ENCODE measurements at regions not wholly inside any gene's neighbourhood (a gene's known extent, or its start where the extent isn't known, plus 50 kb on each side); places are given as distances from the start of the nearest gene placed in this dataset.

GRCh38 chr12:5222729-5223128, 179.1 kb downstream of the KCNA5 start:
- 97% methylated on average over 5 of the region's 5 CpGs for WGBS
- Histone ChIP-seq H3K9me3 (ENCODE audit: control insufficient read depth in 2 of 2, insufficient read depth in 1 of 2, low read length in 1 of 2) (peaks cover 0 to under 1% of the 10 kb centered on the region in 2 donors), H3K27ac (ENCODE audit: low read depth in 1 of 2, low read length in 1 of 2) (no peak overlapping the region), H3K4me3 (ENCODE audit: low read length in 2 of 2) (no peak overlapping the region), H3K27me3 (ENCODE audit: control insufficient read depth in 2 of 2, insufficient read depth in 1 of 2, low read length in 1 of 2) (no peaks in the 10 kb centered on the region), H3K4me1 (ENCODE audit: control insufficient read depth in 2 of 2, insufficient read depth in 2 of 2, low read length in 2 of 2) (peaks cover 0 to 15% of the 10 kb centered on the region in 2 donors), H3K36me3 (ENCODE audit: control insufficient read depth in 2 of 2, insufficient read depth in 2 of 2, low read length in 1 of 2) (no peaks in the 10 kb centered on the region)
- no peak for DNase-seq (ENCODE audit: low read depth in 6 of 9, low spot score in 9 of 9)

GRCh38 chr12:5223881-5224280, 180.2 kb downstream of the KCNA5 start:
- Histone ChIP-seq H3K27ac (ENCODE audit: low read depth in 1 of 2, low read length in 1 of 2) (no peak overlapping the region), H3K9me3 (ENCODE audit: control insufficient read depth in 2 of 2, insufficient read depth in 1 of 2, low read length in 1 of 2) (peaks cover 0 to 4% of the 10 kb centered on the region in 2 donors), H3K4me1 (ENCODE audit: control insufficient read depth in 2 of 2, insufficient read depth in 2 of 2, low read length in 2 of 2) (peaks cover 0 to 15% of the 10 kb centered on the region in 2 donors), H3K36me3 (ENCODE audit: control insufficient read depth in 2 of 2, insufficient read depth in 2 of 2, low read length in 1 of 2) (no peaks in the 10 kb centered on the region), H3K27me3 (ENCODE audit: control insufficient read depth in 2 of 2, insufficient read depth in 1 of 2, low read length in 1 of 2) (no peaks in the 10 kb centered on the region), H3K4me3 (ENCODE audit: low read length in 2 of 2) (no peak overlapping the region)
- 88% methylated on average over 3 of the region's 3 CpGs for WGBS
- DNase-seq (ENCODE audit: low read depth in 6 of 9, low spot score in 9 of 9) = no peak

GRCh38 chr12:5226581-5226980, 182.9 kb downstream of the KCNA5 start:
- Histone ChIP-seq H3K4me3 (ENCODE audit: low read length in 2 of 2) (no peak overlapping the region), H3K9me3 (ENCODE audit: control insufficient read depth in 2 of 2, insufficient read depth in 1 of 2, low read length in 1 of 2) (peaks cover 0 to 4% of the 10 kb centered on the region in 2 donors), H3K27ac (ENCODE audit: low read depth in 1 of 2, low read length in 1 of 2) (no peak overlapping the region), H3K4me1 (ENCODE audit: control insufficient read depth in 2 of 2, insufficient read depth in 2 of 2, low read length in 2 of 2) (peaks cover 0 to 3% of the 10 kb centered on the region in 2 donors), H3K36me3 (ENCODE audit: control insufficient read depth in 2 of 2, insufficient read depth in 2 of 2, low read length in 1 of 2) (no peaks in the 10 kb centered on the region), H3K27me3 (ENCODE audit: control insufficient read depth in 2 of 2, insufficient read depth in 1 of 2, low read length in 1 of 2) (no peaks in the 10 kb centered on the region)
- no peak for DNase-seq (ENCODE audit: low read depth in 6 of 9, low spot score in 9 of 9)
- 95% methylated on average over 7 of the region's 7 CpGs for WGBS

GRCh38 chr12:5227708-5228373, 184.2 kb downstream of the KCNA5 start:
- Histone ChIP-seq H3K27ac (ENCODE audit: low read depth in 1 of 2, low read length in 1 of 2) (no peak overlapping the region), H3K36me3 (ENCODE audit: control insufficient read depth in 2 of 2, insufficient read depth in 2 of 2, low read length in 1 of 2) (no peaks in the 10 kb centered on the region), H3K27me3 (ENCODE audit: control insufficient read depth in 2 of 2, insufficient read depth in 1 of 2, low read length in 1 of 2) (no peaks in the 10 kb centered on the region), H3K9me3 (ENCODE audit: control insufficient read depth in 2 of 2, insufficient read depth in 1 of 2, low read length in 1 of 2) (peaks cover 0 to 4% of the 10 kb centered on the region in 2 donors), H3K4me1 (ENCODE audit: control insufficient read depth in 2 of 2, insufficient read depth in 2 of 2, low read length in 2 of 2) (no peaks in the 10 kb centered on the region), H3K4me3 (ENCODE audit: low read length in 2 of 2) (no peak overlapping the region)
- DNase-seq (ENCODE audit: low read depth in 6 of 9, low spot score in 9 of 9) = no peak
- WGBS = 86% methylated on average over 7 of the region's 7 CpGs

GRCh38 chr12:5230156-5230555, 186.5 kb downstream of the KCNA5 start:
- Histone ChIP-seq H3K27ac (ENCODE audit: low read depth in 1 of 2, low read length in 1 of 2) (no peak overlapping the region), H3K36me3 (ENCODE audit: control insufficient read depth in 2 of 2, insufficient read depth in 2 of 2, low read length in 1 of 2) (no peaks in the 10 kb centered on the region), H3K9me3 (ENCODE audit: control insufficient read depth in 2 of 2, insufficient read depth in 1 of 2, low read length in 1 of 2) (peaks cover 0 to 4% of the 10 kb centered on the region in 2 donors), H3K4me3 (ENCODE audit: low read length in 2 of 2) (no peak overlapping the region), H3K27me3 (ENCODE audit: control insufficient read depth in 2 of 2, insufficient read depth in 1 of 2, low read length in 1 of 2) (no peaks in the 10 kb centered on the region), H3K4me1 (ENCODE audit: control insufficient read depth in 2 of 2, insufficient read depth in 2 of 2, low read length in 2 of 2) (no peaks in the 10 kb centered on the region)
- no peak for DNase-seq (ENCODE audit: low read depth in 6 of 9, low spot score in 9 of 9)
- WGBS = 94% methylated on average over 2 of the region's 2 CpGs

GRCh38 chr12:5230861-5231260, 187.2 kb downstream of the KCNA5 start:
- 92% methylated on average over 3 of the region's 3 CpGs for WGBS
- H3K4me3 ChIP-seq (ENCODE audit: low read length in 2 of 2) = no peak overlapping the region
- H3K9me3 ChIP-seq (ENCODE audit: control insufficient read depth in 2 of 2, insufficient read depth in 1 of 2, low read length in 1 of 2) = peaks cover 0 to 4% of the 10 kb centered on the region in 2 donors
- no peak for DNase-seq (ENCODE audit: low read depth in 6 of 9, low spot score in 9 of 9)
- H3K27me3 ChIP-seq (ENCODE audit: control insufficient read depth in 2 of 2, insufficient read depth in 1 of 2, low read length in 1 of 2) = no peaks in the 10 kb centered on the region
- no peaks in the 10 kb centered on the region for H3K36me3 ChIP-seq (ENCODE audit: control insufficient read depth in 2 of 2, insufficient read depth in 2 of 2, low read length in 1 of 2)
- H3K27ac ChIP-seq (ENCODE audit: low read depth in 1 of 2, low read length in 1 of 2) = no peak overlapping the region
- H3K4me1 ChIP-seq (ENCODE audit: control insufficient read depth in 2 of 2, insufficient read depth in 2 of 2, low read length in 2 of 2) = no peaks in the 10 kb centered on the region

- DNase-seq (ENCODE audit: low read depth in 6 of 9, low spot score in 9 of 9) = no peak
- WGBS = 92% methylated on average over 3 of the region's 3 CpGs
- Histone ChIP-seq H3K36me3 (ENCODE audit: control insufficient read depth in 2 of 2, insufficient read depth in 2 of 2, low read length in 1 of 2) (no peaks in the 10 kb centered on the region), H3K4me1 (ENCODE audit: control insufficient read depth in 2 of 2, insufficient read depth in 2 of 2, low read length in 2 of 2) (no peaks in the 10 kb centered on the region), H3K4me3 (ENCODE audit: low read length in 2 of 2) (no peak overlapping the region), H3K27ac (ENCODE audit: low read depth in 1 of 2, low read length in 1 of 2) (no peak overlapping the region), H3K9me3 (ENCODE audit: control insufficient read depth in 2 of 2, insufficient read depth in 1 of 2, low read length in 1 of 2) (peaks cover 0 to 4% of the 10 kb centered on the region in 2 donors), H3K27me3 (ENCODE audit: control insufficient read depth in 2 of 2, insufficient read depth in 1 of 2, low read length in 1 of 2) (no peaks in the 10 kb centered on the region)
These were observed 188.6 kb downstream of the KCNA5 start for GRCh38 chr12:5232291-5232690.

- Histone ChIP-seq H3K27me3 (ENCODE audit: control insufficient read depth in 2 of 2, insufficient read depth in 1 of 2, low read length in 1 of 2) (no peaks in the 10 kb centered on the region), H3K4me1 (ENCODE audit: control insufficient read depth in 2 of 2, insufficient read depth in 2 of 2, low read length in 2 of 2) (no peaks in the 10 kb centered on the region), H3K4me3 (ENCODE audit: low read length in 2 of 2) (no peak overlapping the region), H3K9me3 (ENCODE audit: control insufficient read depth in 2 of 2, insufficient read depth in 1 of 2, low read length in 1 of 2) (peaks cover 0 to 1% of the 10 kb centered on the region in 2 donors), H3K36me3 (ENCODE audit: control insufficient read depth in 2 of 2, insufficient read depth in 2 of 2, low read length in 1 of 2) (no peaks in the 10 kb centered on the region), H3K27ac (ENCODE audit: low read depth in 1 of 2, low read length in 1 of 2) (no peak overlapping the region)
- DNase-seq (ENCODE audit: low read depth in 6 of 9, low spot score in 9 of 9) = no peak
- 86% methylated on average over 14 of the region's 14 CpGs for WGBS
These were observed 189.3 kb downstream of the KCNA5 start for GRCh38 chr12:5232826-5233500.

GRCh38 chr12:5236022-5236640, 192.5 kb downstream of the KCNA5 start:
- Histone ChIP-seq H3K27me3 (ENCODE audit: control insufficient read depth in 2 of 2, insufficient read depth in 1 of 2, low read length in 1 of 2) (no peaks in the 10 kb centered on the region), H3K9me3 (ENCODE audit: control insufficient read depth in 2 of 2, insufficient read depth in 1 of 2, low read length in 1 of 2) (no peaks in the 10 kb centered on the region), H3K4me3 (ENCODE audit: low read length in 2 of 2) (no peak overlapping the region), H3K27ac (ENCODE audit: low read depth in 1 of 2, low read length in 1 of 2) (no peak overlapping the region), H3K36me3 (ENCODE audit: control insufficient read depth in 2 of 2, insufficient read depth in 2 of 2, low read length in 1 of 2) (no peaks in the 10 kb centered on the region), H3K4me1 (ENCODE audit: control insufficient read depth in 2 of 2, insufficient read depth in 2 of 2, low read length in 2 of 2) (no peaks in the 10 kb centered on the region)
- 96% methylated on average over 5 of the region's 5 CpGs for WGBS
- no peak for DNase-seq (ENCODE audit: low read depth in 6 of 9, low spot score in 9 of 9)

All from thymus (tissue), 11 donors.